ENCODE measurements at regions not wholly inside any gene's neighbourhood (a gene's known extent, or its start where the extent isn't known, plus 50 kb on each side); places are given as distances from the start of the nearest gene placed in this dataset.

- intact Hi-C loops (cut with DNase I), result loop anchor here (5.0 to 10.0 kb wide), 2 partner anchors 655 to 998 kb away; no protein-coding TSS in a partner anchor
- H3K27ac ChIP-seq, result no peak overlapping the region
- H3K9me3 ChIP-seq, result no peaks in the 10 kb centered on the region
- H3K36me3 ChIP-seq, result no peaks in the 10 kb centered on the region
- no peak overlapping the region for H3K4me3 ChIP-seq
- no peaks in the 10 kb centered on the region for H3K4me1 ChIP-seq
- TF ChIP-seq CTCF (IDR thresholded peaks at IDR 0.05), result peak in 1 of 3 experiments; percentile 38
- DNase-seq (ENCODE audit: low spot score in 2 of 2), result no peak
- no peaks in the 10 kb centered on the region for H3K27me3 ChIP-seq
Measured at GRCh38 chr11:11789735-11790369, 51.9 kb upstream of the USP47 start.

GRCh38 chr11:11788063-11788710, 53.6 kb upstream of the USP47 start:
- Histone ChIP-seq H3K27me3 (no peaks in the 10 kb centered on the region), H3K27ac (no peak overlapping the region), H3K9me3 (no peaks in the 10 kb centered on the region), H3K36me3 (no peaks in the 10 kb centered on the region), H3K4me1 (no peaks in the 10 kb centered on the region), H3K4me3 (no peak overlapping the region)
- DNase-seq (ENCODE audit: low spot score in 2 of 2), result no peak
- intact Hi-C loops (cut with DNase I), result loop anchor here (5.0 to 10.0 kb wide), 2 partner anchors 653 to 996 kb away; no protein-coding TSS in a partner anchor
- no peak for TF ChIP-seq CTCF (IDR thresholded peaks at IDR 0.05)

- H3K4me1 ChIP-seq, result no peaks in the 10 kb centered on the region
- no peak overlapping the region for H3K4me3 ChIP-seq
- H3K27me3 ChIP-seq, result no peaks in the 10 kb centered on the region
- no peak overlapping the region for H3K27ac ChIP-seq
- H3K36me3 ChIP-seq, result no peaks in the 10 kb centered on the region
- intact Hi-C loops (cut with DNase I), result loop anchor here (1.0 to 10.0 kb wide), 4 partner anchors 653 to 995 kb away; no protein-coding TSS in a partner anchor
- TF ChIP-seq CTCF (IDR thresholded peaks at IDR 0.05), result peak; percentile 85 to 86 (median 86)
- H3K9me3 ChIP-seq, result no peaks in the 10 kb centered on the region
- peak in 1 of 2 donors; percentile 81 for DNase-seq (ENCODE audit: low spot score in 2 of 2)
Measured at GRCh38 chr11:11787305-11788062, 54.3 kb upstream of the USP47 start.

GRCh38 chr11:11786771-11787170, 55.0 kb upstream of the USP47 start:
- DNase-seq (ENCODE audit: low spot score in 2 of 2), result no peak
- peak; percentile 14 to 61 (median 38) for TF ChIP-seq CTCF (IDR thresholded peaks at IDR 0.05)
- no peaks in the 10 kb centered on the region for H3K27me3 ChIP-seq
- no peak overlapping the region for H3K27ac ChIP-seq
- no peaks in the 10 kb centered on the region for H3K36me3 ChIP-seq
- no peak overlapping the region for H3K4me3 ChIP-seq
- intact Hi-C loops (cut with DNase I), result loop anchor here (1.0 to 10.0 kb wide), 4 partner anchors 652 to 994 kb away; no protein-coding TSS in a partner anchor
- no peaks in the 10 kb centered on the region for H3K9me3 ChIP-seq
- no peaks in the 10 kb centered on the region for H3K4me1 ChIP-seq

GRCh38 chr11:11786234-11786633, 55.5 kb upstream of the USP47 start:
- no peak for TF ChIP-seq CTCF (IDR thresholded peaks at IDR 0.05)
- H3K27me3 ChIP-seq, result no peaks in the 10 kb centered on the region
- DNase-seq (ENCODE audit: low spot score in 2 of 2), result no peak
- no peak overlapping the region for H3K4me3 ChIP-seq
- no peak overlapping the region for H3K27ac ChIP-seq
- H3K4me1 ChIP-seq, result no peaks in the 10 kb centered on the region
- H3K9me3 ChIP-seq, result no peaks in the 10 kb centered on the region
- intact Hi-C loops (cut with DNase I), result loop anchor here (2.0 to 10.0 kb wide), 3 partner anchors 651 to 994 kb away; no protein-coding TSS in a partner anchor
- H3K36me3 ChIP-seq, result no peaks in the 10 kb centered on the region

Measured in ascending aorta (tissue), 2 donors.